ENCODE measurements at regions not wholly inside any gene's neighbourhood (a gene's known extent, or its start where the extent isn't known, plus 50 kb on each side); places are given as distances from the start of the nearest gene placed in this dataset.

DNA sequence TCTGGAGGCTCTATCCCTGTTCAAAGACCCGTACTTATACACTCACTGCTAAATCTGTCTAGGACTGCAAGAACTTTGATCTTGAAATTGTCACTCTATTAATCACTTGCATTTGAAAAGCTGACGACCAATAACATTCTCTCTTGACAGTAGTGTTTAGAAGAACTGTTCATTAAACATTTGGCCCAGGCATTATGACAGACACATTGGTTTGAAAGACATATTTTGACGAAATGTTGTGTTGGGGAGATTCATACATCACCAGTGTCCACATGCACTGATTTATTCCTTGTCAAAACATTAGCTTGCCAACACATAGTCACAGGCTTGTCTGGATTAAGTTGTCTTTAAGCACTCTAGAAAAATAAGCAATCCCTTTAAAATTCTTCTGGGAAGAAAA lies 951.3 kb downstream of the ADGRL2 start:
- H3K27me3 Mint-ChIP-seq (ENCODE audit: unreplicated experiment), result no peaks in the 10 kb centered on the region
- H3K9me3 Mint-ChIP-seq (ENCODE audit: unreplicated experiment), result no peaks in the 10 kb centered on the region
- DNase-seq (ENCODE audit: extremely low spot score, unreplicated experiment), result no peak
- H3K36me3 Mint-ChIP-seq (ENCODE audit: unreplicated experiment), result no peaks in the 10 kb centered on the region
- TF ChIP-seq, protein P1, sequence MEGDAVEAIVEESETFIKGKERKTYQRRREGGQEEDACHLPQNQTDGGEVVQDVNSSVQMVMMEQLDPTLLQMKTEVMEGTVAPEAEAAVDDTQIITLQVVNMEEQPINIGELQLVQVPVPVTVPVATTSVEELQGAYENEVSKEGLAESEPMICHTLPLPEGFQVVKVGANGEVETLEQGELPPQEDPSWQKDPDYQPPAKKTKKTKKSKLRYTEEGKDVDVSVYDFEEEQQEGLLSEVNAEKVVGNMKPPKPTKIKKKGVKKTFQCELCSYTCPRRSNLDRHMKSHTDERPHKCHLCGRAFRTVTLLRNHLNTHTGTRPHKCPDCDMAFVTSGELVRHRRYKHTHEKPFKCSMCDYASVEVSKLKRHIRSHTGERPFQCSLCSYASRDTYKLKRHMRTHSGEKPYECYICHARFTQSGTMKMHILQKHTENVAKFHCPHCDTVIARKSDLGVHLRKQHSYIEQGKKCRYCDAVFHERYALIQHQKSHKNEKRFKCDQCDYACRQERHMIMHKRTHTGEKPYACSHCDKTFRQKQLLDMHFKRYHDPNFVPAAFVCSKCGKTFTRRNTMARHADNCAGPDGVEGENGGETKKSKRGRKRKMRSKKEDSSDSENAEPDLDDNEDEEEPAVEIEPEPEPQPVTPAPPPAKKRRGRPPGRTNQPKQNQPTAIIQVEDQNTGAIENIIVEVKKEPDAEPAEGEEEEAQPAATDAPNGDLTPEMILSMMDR (IDR thresholded peaks at IDR 0.05), result no peak
- peaks cover 1% of the 10 kb centered on the region for H3K4me1 Mint-ChIP-seq (ENCODE audit: unreplicated experiment)
- no peak overlapping the region for H3K27ac Mint-ChIP-seq (ENCODE audit: unreplicated experiment)
- no peak overlapping the region for H3K4me3 Mint-ChIP-seq (ENCODE audit: unreplicated experiment)

DNA sequence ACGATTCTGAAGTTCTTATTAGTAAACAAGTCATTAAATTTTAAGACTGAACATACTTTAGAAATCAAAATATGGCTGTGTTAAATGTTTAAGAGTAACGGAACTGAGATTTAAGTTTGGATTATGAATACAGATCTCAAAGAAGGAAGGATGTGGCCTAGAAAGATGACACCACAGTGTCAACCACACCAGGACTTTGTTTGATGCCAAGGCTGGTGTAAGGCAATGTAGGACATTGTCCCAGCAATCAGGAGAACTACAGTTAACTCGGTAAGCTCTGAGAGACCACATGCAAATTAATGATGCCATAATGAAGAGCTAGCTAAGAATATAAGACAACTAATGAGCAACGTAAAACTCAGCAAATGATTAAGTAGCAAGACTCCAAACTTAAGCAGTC lies 932.9 kb downstream of the ADGRL2 start:
- peaks cover 24% of the 10 kb centered on the region for H3K9me3 Mint-ChIP-seq (ENCODE audit: unreplicated experiment)
- H3K36me3 Mint-ChIP-seq (ENCODE audit: unreplicated experiment), result peaks cover 14% of the 10 kb centered on the region
- no peaks in the 10 kb centered on the region for H3K4me1 Mint-ChIP-seq (ENCODE audit: unreplicated experiment)
- TF ChIP-seq, protein P1 (IDR thresholded peaks at IDR 0.05), result no peak
- DNase-seq (ENCODE audit: extremely low spot score, unreplicated experiment), result no peak
- H3K4me3 Mint-ChIP-seq (ENCODE audit: unreplicated experiment), result no peak overlapping the region
- no peak overlapping the region for H3K27ac Mint-ChIP-seq (ENCODE audit: unreplicated experiment)
- no peaks in the 10 kb centered on the region for H3K27me3 Mint-ChIP-seq (ENCODE audit: unreplicated experiment)

DNA sequence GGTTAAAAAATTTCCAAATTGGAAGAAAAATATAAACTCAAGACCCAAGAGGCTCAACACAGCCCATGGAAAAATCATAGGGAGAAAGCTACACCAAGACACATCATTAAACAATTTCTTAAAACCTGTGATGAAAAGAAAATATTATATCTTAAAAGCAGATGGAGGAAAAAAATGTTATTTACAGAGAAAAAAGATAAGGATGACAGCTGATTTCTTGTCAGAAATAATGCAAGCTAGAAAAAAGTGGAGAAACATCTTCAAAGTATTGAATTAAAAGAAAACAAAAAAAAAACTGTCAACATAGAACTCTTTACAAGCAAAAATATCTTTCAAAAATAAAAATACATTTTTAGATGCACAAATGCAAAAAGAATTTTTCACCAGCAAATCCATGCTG lies 930.5 kb downstream of the ADGRL2 start:
- no peaks in the 10 kb centered on the region for H3K27me3 Mint-ChIP-seq (ENCODE audit: unreplicated experiment)
- TF ChIP-seq, protein P1 (IDR thresholded peaks at IDR 0.05), result no peak
- DNase-seq (ENCODE audit: extremely low spot score, unreplicated experiment), result no peak
- H3K4me3 Mint-ChIP-seq (ENCODE audit: unreplicated experiment), result no peak overlapping the region
- no peaks in the 10 kb centered on the region for H3K4me1 Mint-ChIP-seq (ENCODE audit: unreplicated experiment)
- no peak overlapping the region for H3K27ac Mint-ChIP-seq (ENCODE audit: unreplicated experiment)
- peaks cover 24% of the 10 kb centered on the region for H3K9me3 Mint-ChIP-seq (ENCODE audit: unreplicated experiment)
- H3K36me3 Mint-ChIP-seq (ENCODE audit: unreplicated experiment), result peaks cover 14% of the 10 kb centered on the region

DNA sequence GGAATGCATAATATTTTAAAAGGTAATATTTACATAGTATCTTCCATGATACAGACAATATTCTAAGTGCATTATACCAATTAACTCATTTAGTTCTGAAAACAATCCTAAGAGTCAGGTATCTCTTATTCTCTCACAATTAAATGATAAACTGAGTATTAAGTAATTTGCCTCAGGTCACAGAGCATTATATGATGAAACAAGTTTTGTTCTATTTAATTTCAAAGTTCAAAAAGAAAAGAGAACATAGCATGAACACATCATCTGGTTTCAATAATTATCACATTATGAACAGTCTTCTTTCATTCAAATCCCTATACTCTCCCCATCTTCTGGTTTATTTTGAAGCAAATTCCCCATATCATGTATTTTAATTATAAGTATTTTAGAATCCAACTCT lies 927.5 kb downstream of the ADGRL2 start:
- Mint-ChIP-seq H3K4me1 (ENCODE audit: unreplicated experiment) (no peaks in the 10 kb centered on the region), H3K9me3 (ENCODE audit: unreplicated experiment) (peaks cover 24% of the 10 kb centered on the region), H3K4me3 (ENCODE audit: unreplicated experiment) (no peak overlapping the region), H3K27ac (ENCODE audit: unreplicated experiment) (no peak overlapping the region), H3K27me3 (ENCODE audit: unreplicated experiment) (no peaks in the 10 kb centered on the region), H3K36me3 (ENCODE audit: unreplicated experiment) (peaks cover 14% of the 10 kb centered on the region)
- TF ChIP-seq, protein P1 (IDR thresholded peaks at IDR 0.05), result no peak
- DNase-seq (ENCODE audit: extremely low spot score, unreplicated experiment), result no peak

DNA sequence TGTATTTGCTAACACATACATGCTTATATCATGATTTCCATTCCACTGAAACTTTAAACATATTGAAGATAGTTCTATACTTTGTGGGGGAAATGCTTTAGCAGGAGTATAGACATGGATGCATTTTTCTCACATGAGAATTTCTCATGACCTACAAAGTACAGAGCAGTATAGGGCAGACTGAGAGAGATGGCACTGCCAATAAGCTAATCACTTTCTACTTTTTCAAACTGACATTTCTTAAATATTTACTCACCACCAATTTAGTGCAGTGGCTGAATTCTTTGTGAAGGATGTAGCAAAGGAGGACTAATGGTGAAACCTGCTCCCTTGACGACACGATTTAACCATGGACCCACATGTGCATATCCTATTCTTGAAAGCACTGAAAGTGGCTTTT lies 923.5 kb downstream of the ADGRL2 start:
- TF ChIP-seq, protein P1 (IDR thresholded peaks at IDR 0.05), result no peak
- no peaks in the 10 kb centered on the region for H3K27me3 Mint-ChIP-seq (ENCODE audit: unreplicated experiment)
- H3K27ac Mint-ChIP-seq (ENCODE audit: unreplicated experiment), result no peak overlapping the region
- H3K36me3 Mint-ChIP-seq (ENCODE audit: unreplicated experiment), result peaks cover 2% of the 10 kb centered on the region
- H3K4me1 Mint-ChIP-seq (ENCODE audit: unreplicated experiment), result no peaks in the 10 kb centered on the region
- H3K4me3 Mint-ChIP-seq (ENCODE audit: unreplicated experiment), result no peak overlapping the region
- H3K9me3 Mint-ChIP-seq (ENCODE audit: unreplicated experiment), result peaks cover 15% of the 10 kb centered on the region
- no peak for DNase-seq (ENCODE audit: extremely low spot score, unreplicated experiment)

All from osteocyte (in vitro differentiated cells).